ENCODE measurements at regions not wholly inside any gene's neighbourhood (a gene's known extent, or its start where the extent isn't known, plus 50 kb on each side); places are given as distances from the start of the nearest gene placed in this dataset.

DNA sequence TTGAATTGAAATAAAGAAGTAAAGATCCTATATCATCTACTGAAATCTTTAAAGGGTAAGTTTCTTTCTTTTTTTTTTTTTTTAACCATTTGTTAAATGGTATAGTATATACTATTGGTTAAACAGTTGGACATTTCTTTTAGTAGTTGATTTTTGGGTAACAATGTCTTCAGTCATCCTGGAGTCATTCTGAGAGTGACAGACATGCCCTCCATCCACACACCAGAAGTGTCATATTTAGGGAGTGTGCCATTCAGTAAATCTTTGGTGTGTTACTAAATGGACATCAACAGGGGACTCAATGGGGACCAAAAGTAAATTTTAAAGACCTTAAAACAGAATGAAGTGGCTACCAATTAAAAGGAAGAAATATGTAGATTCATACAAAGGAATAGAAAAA lies 50.8 kb upstream of the SLC39A10 start:
- Histone ChIP-seq H3K14ac (ENCODE audit: low read length) (no peak overlapping the region), H4K91ac (ENCODE audit: low read depth, low read length) (no peak overlapping the region), H3K27me3 (ENCODE audit: insufficient read depth, low read length) (no peaks in the 10 kb centered on the region), H4K8ac (ENCODE audit: low read depth, low read length) (no peak overlapping the region), H2BK12ac (ENCODE audit: low read length) (no peak overlapping the region), H3K4me2 (ENCODE audit: low read length) (no peak overlapping the region), H2BK120ac (ENCODE audit: insufficient read depth, low read length, poor library complexity) (no peak overlapping the region), H3K9me3 (ENCODE audit: insufficient read depth, low read depth, low read length) (no peaks in the 10 kb centered on the region), H3K79me1 (ENCODE audit: low read length) (peaks cover 7% of the 10 kb centered on the region), H3K4me1 (ENCODE audit: control insufficient read depth in 1 of 2, insufficient read depth in 2 of 2, low read length in 2 of 2) (peaks cover 5 to 7% of the 10 kb centered on the region in 2 experiments), H3K9ac (ENCODE audit: low read length) (no peak overlapping the region), H3K23ac (ENCODE audit: low read length) (no peak overlapping the region), H2AFZ (ENCODE audit: insufficient read depth, low read length, poor library complexity) (no peak overlapping the region), H3K4ac (ENCODE audit: low read depth, low read length) (no peak overlapping the region), H3K36me3 (ENCODE audit: control insufficient read depth in 1 of 2, insufficient read depth in 2 of 2, low read length in 2 of 2) (no peaks in the 10 kb centered on the region), H3K4me3 (ENCODE audit: low read depth, low read length) (no peak overlapping the region), H3K27ac (ENCODE audit: low read depth, low read length) (no peak overlapping the region), H4K12ac (ENCODE audit: low read depth, low read length) (no peak overlapping the region), H3K18ac (ENCODE audit: low read length) (no peak overlapping the region), H2AK5ac (ENCODE audit: low read length) (no peak overlapping the region), H2BK5ac (ENCODE audit: low read depth, low read length, poor library complexity) (no peak overlapping the region), H3K79me2 (ENCODE audit: control insufficient read depth, insufficient read depth, low read length, poor library complexity) (peaks cover 2% of the 10 kb centered on the region)
- DNase-seq, result no peak

DNA sequence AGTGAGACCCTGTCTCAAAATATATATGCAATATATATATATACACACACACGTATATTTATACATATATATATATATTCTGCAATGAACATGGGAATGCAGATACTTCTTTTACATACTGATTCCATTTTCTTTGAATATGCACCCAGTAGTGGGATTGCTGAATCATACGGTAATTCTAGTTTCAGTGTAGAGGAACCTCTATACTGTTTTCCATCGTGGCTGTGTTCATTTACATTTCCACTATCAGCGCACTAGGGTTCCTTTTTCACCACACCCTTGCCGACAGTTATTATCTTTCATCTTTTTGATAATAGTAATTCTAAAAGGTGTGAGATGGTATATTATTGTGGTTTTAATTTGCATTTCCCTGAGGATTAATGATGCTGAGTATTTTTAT lies 52.3 kb upstream of the SLC39A10 start:
- DNase-seq, result no peak
- no peaks in the 10 kb centered on the region for H3K27me3 ChIP-seq (ENCODE audit: insufficient read depth, low read length)

DNA sequence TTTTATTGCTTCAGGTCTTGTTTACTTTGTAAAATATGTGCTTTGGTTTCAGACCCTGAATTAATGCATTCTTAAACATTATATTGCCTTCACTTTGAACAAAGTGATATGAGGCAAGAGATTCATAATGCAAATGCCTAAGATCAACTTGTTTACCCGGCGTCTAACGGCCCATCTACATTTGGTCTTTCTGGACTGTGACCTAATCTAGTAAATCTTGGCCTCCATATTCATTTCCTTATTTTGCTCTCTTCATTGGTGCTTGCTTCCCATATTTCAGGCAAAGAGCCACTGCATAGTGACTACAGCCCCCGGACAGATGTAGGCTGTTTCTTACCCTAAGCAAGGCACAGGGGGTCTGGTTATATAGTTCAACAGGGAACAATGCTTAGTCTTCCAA lies 53.0 kb upstream of the SLC39A10 start:
- no peak overlapping the region for H3K4me2 ChIP-seq (ENCODE audit: low read length)
- no peak overlapping the region for H3K18ac ChIP-seq (ENCODE audit: low read length)
- no CpG with 5 or more reads among the region's 4 CpGs for WGBS (ENCODE audit: extremely low coverage, insufficient coverage, insufficient read length)
- H4K8ac ChIP-seq (ENCODE audit: low read depth, low read length), result no peak overlapping the region
- no peak overlapping the region for H2AK5ac ChIP-seq (ENCODE audit: low read length)
- no peak overlapping the region for H2BK120ac ChIP-seq (ENCODE audit: insufficient read depth, low read length, poor library complexity)
- no peak overlapping the region for H2BK12ac ChIP-seq (ENCODE audit: low read length)
- peaks cover 2% of the 10 kb centered on the region for H3K79me2 ChIP-seq (ENCODE audit: control insufficient read depth, insufficient read depth, low read length, poor library complexity)
- H3K36me3 ChIP-seq (ENCODE audit: control insufficient read depth in 1 of 2, insufficient read depth in 2 of 2, low read length in 2 of 2), result no peaks in the 10 kb centered on the region
- no peak overlapping the region for H3K14ac ChIP-seq (ENCODE audit: low read length)
- peaks cover 5 to 11% of the 10 kb centered on the region in 2 experiments for H3K4me1 ChIP-seq (ENCODE audit: control insufficient read depth in 1 of 2, insufficient read depth in 2 of 2, low read length in 2 of 2)
- H3K23ac ChIP-seq (ENCODE audit: low read length), result no peak overlapping the region
- H2BK5ac ChIP-seq (ENCODE audit: low read depth, low read length, poor library complexity), result no peak overlapping the region
- no peaks in the 10 kb centered on the region for H3K9me3 ChIP-seq (ENCODE audit: insufficient read depth, low read depth, low read length)
- H3K27ac ChIP-seq (ENCODE audit: low read depth, low read length), result no peak overlapping the region
- H3K27me3 ChIP-seq (ENCODE audit: insufficient read depth, low read length), result no peaks in the 10 kb centered on the region
- H3K4ac ChIP-seq (ENCODE audit: low read depth, low read length), result no peak overlapping the region
- peaks cover 8% of the 10 kb centered on the region for H3K79me1 ChIP-seq (ENCODE audit: low read length)
- H4K91ac ChIP-seq (ENCODE audit: low read depth, low read length), result no peak overlapping the region
- no peak for DNase-seq
- H3K9ac ChIP-seq (ENCODE audit: low read length), result no peak overlapping the region
- no peak overlapping the region for H2AFZ ChIP-seq (ENCODE audit: insufficient read depth, low read length, poor library complexity)
- H4K12ac ChIP-seq (ENCODE audit: low read depth, low read length), result no peak overlapping the region
- H3K4me3 ChIP-seq (ENCODE audit: low read depth, low read length), result no peak overlapping the region

More for the DNA sequence above, 52.3 kb upstream of the SLC39A10 start:
- no peak overlapping the region for H3K23ac ChIP-seq (ENCODE audit: low read length)
- H4K12ac ChIP-seq (ENCODE audit: low read depth, low read length), result no peak overlapping the region
- H2BK12ac ChIP-seq (ENCODE audit: low read length), result no peak overlapping the region
- H3K27ac ChIP-seq (ENCODE audit: low read depth, low read length), result no peak overlapping the region
- H3K18ac ChIP-seq (ENCODE audit: low read length), result no peak overlapping the region
- no peak overlapping the region for H3K9ac ChIP-seq (ENCODE audit: low read length)
- H3K4me1 ChIP-seq (ENCODE audit: control insufficient read depth in 1 of 2, insufficient read depth in 2 of 2, low read length in 2 of 2), result peaks cover 5 to 11% of the 10 kb centered on the region in 2 experiments
- no peak overlapping the region for H2BK5ac ChIP-seq (ENCODE audit: low read depth, low read length, poor library complexity)
- no peak overlapping the region for H4K91ac ChIP-seq (ENCODE audit: low read depth, low read length)
- peaks cover 2% of the 10 kb centered on the region for H3K79me2 ChIP-seq (ENCODE audit: control insufficient read depth, insufficient read depth, low read length, poor library complexity)
- H3K9me3 ChIP-seq (ENCODE audit: insufficient read depth, low read depth, low read length), result no peaks in the 10 kb centered on the region
- no peaks in the 10 kb centered on the region for H3K36me3 ChIP-seq (ENCODE audit: control insufficient read depth in 1 of 2, insufficient read depth in 2 of 2, low read length in 2 of 2)
- no peak overlapping the region for H3K4me3 ChIP-seq (ENCODE audit: low read depth, low read length)
- H3K4ac ChIP-seq (ENCODE audit: low read depth, low read length), result no peak overlapping the region
- no peak overlapping the region for H3K4me2 ChIP-seq (ENCODE audit: low read length)
- no CpG with 5 or more reads among the region's 5 CpGs for WGBS (ENCODE audit: extremely low coverage, insufficient coverage, insufficient read length)
- peaks cover 8% of the 10 kb centered on the region for H3K79me1 ChIP-seq (ENCODE audit: low read length)
- H2AFZ ChIP-seq (ENCODE audit: insufficient read depth, low read length, poor library complexity), result no peak overlapping the region
- H4K8ac ChIP-seq (ENCODE audit: low read depth, low read length), result no peak overlapping the region
- H3K14ac ChIP-seq (ENCODE audit: low read length), result no peak overlapping the region
- H2BK120ac ChIP-seq (ENCODE audit: insufficient read depth, low read length, poor library complexity), result no peak overlapping the region
- no peak overlapping the region for H2AK5ac ChIP-seq (ENCODE audit: low read length)

GRCh38 chr2:195603408-195603807 lies 53.6 kb upstream of the SLC39A10 start:
- Histone ChIP-seq H4K12ac (ENCODE audit: low read depth, low read length) (no peak overlapping the region), H3K36me3 (ENCODE audit: control insufficient read depth in 1 of 2, insufficient read depth in 2 of 2, low read length in 2 of 2) (no peaks in the 10 kb centered on the region), H2AK5ac (ENCODE audit: low read length) (no peak overlapping the region), H2BK12ac (ENCODE audit: low read length) (no peak overlapping the region), H4K8ac (ENCODE audit: low read depth, low read length) (no peak overlapping the region), H2BK5ac (ENCODE audit: low read depth, low read length, poor library complexity) (no peak overlapping the region), H2AFZ (ENCODE audit: insufficient read depth, low read length, poor library complexity) (no peak overlapping the region), H3K4ac (ENCODE audit: low read depth, low read length) (no peak overlapping the region), H3K27me3 (ENCODE audit: insufficient read depth, low read length) (no peaks in the 10 kb centered on the region), H2BK120ac (ENCODE audit: insufficient read depth, low read length, poor library complexity) (no peak overlapping the region), H3K18ac (ENCODE audit: low read length) (no peak overlapping the region), H4K91ac (ENCODE audit: low read depth, low read length) (no peak overlapping the region), H3K79me1 (ENCODE audit: low read length) (peaks cover 8% of the 10 kb centered on the region), H3K27ac (ENCODE audit: low read depth, low read length) (no peak overlapping the region), H3K9ac (ENCODE audit: low read length) (no peak overlapping the region), H3K23ac (ENCODE audit: low read length) (no peak overlapping the region), H3K79me2 (ENCODE audit: control insufficient read depth, insufficient read depth, low read length, poor library complexity) (peaks cover 2% of the 10 kb centered on the region), H3K14ac (ENCODE audit: low read length) (no peak overlapping the region), H3K9me3 (ENCODE audit: insufficient read depth, low read depth, low read length) (no peaks in the 10 kb centered on the region), H3K4me3 (ENCODE audit: low read depth, low read length) (no peak overlapping the region), H3K4me2 (ENCODE audit: low read length) (no peak overlapping the region), H3K4me1 (ENCODE audit: control insufficient read depth in 1 of 2, insufficient read depth in 2 of 2, low read length in 2 of 2) (peaks cover 5 to 11% of the 10 kb centered on the region in 2 experiments)
- no peak for DNase-seq
- no CpG with 5 or more reads among the region's 4 CpGs for WGBS (ENCODE audit: extremely low coverage, insufficient coverage, insufficient read length)

Data from trophoblast cell (in vitro differentiated cells and primary cell).